SU-DHL-6 (cell line): ENCODE measurements at regions not wholly inside any gene's neighbourhood (a gene's known extent, or its start where the extent isn't known, plus 50 kb on each side); places are given as distances from the start of the nearest gene placed in this dataset.

Source experiments
- H2AFZ ChIP-seq: fragments of 200-600 bp; sonication (generic); 2 replicates; pipeline ENCODE4 v1.6.1; 2014; ENCODE audit warnings: low read depth, mild to moderate bottlenecking, moderate library complexity, mixed read lengths, antibody characterized with exemption, low read length; ENCODE audit not compliant: severe bottlenecking
- H3F3A ChIP-seq: fragments of 200-600 bp; shearing (Covaris generic); 2 replicates; pipeline ENCODE4 v1.6.0; 2016; ENCODE audit warnings: antibody characterized with exemption, mild to moderate bottlenecking; ENCODE audit not compliant: insufficient read depth
- H3K27ac ChIP-seq: fragments of 200-600 bp; sonication (generic); 2 replicates; pipeline ENCODE4 v1.5.1; 2016; ENCODE audit warnings: low read depth, mild to moderate bottlenecking, low read length, moderate library complexity, mixed read lengths
- H3K27me3 ChIP-seq: fragments of 200-600 bp; sonication (generic), shearing (Covaris generic); 2 replicates; pipeline ENCODE4 v1.6.0; 2014; ENCODE audit warnings: mild to moderate bottlenecking, low read length
- H3K36me3 ChIP-seq: fragments of 200-600 bp; sonication (generic); 2 replicates; pipeline ENCODE4 v1.6.1; 2014; ENCODE audit warnings: mild to moderate bottlenecking, low read length, mixed read lengths
- H3K4me2 ChIP-seq: fragments of 300-600, 200-600 bp; shearing (Covaris generic), sonication (generic); 2 replicates; pipeline ENCODE4 v1.6.0; 2014; ENCODE audit warnings: low read length, low read depth, mild to moderate bottlenecking; ENCODE audit not compliant: poor library complexity, severe bottlenecking
- H3K4me3 ChIP-seq: fragments of 200-600 bp; sonication (generic); 2 replicates; pipeline ENCODE4 v1.5.1; 2014; ENCODE audit warnings: antibody characterized with exemption, low read length, mild to moderate bottlenecking, mixed read lengths; ENCODE audit not compliant: insufficient read depth, poor library complexity, severe bottlenecking
- H3K79me2 ChIP-seq: fragments of 200-600 bp; sonication (generic); 2 replicates; pipeline ENCODE4 v1.6.1; 2014; ENCODE audit warnings: mild to moderate bottlenecking, low read length, moderate library complexity; ENCODE audit not compliant: insufficient read depth
- H3K9ac ChIP-seq: fragments of 200-600 bp; sonication (generic); 2 replicates; pipeline ENCODE4 v1.7.0; 2014; ENCODE audit warnings: mild to moderate bottlenecking, low read length
- H3K9me2 ChIP-seq: fragments of 200-600 bp; sonication (generic); replicated peaks from 2 replicates; pipeline ENCODE4 v1.6.1; 2014; ENCODE audit warnings: low read length; ENCODE audit not compliant: insufficient read depth
- H3K9me3 ChIP-seq: fragments of 200-600 bp; sonication (generic); 2 replicates; pipeline ENCODE4 v1.6.1; 2014; ENCODE audit warnings: low read length, mixed read lengths; ENCODE audit not compliant: insufficient read depth
- H4K20me1 ChIP-seq: fragments of 200-600 bp; sonication (generic); 2 replicates; pipeline ENCODE4 v1.6.1; 2014; ENCODE audit warnings: low read depth, mild to moderate bottlenecking, antibody characterized with exemption, low read length, moderate library complexity, mixed read lengths
- EZH2phosphoT487 ChIP-seq: fragments of 200-600 bp; sonication (generic), shearing (Covaris generic); conservative IDR thresholded peaks from 2 replicates; pipeline ENCODE4 v1.6.1; 2018; ENCODE audit warnings: mild to moderate bottlenecking, antibody characterized with exemption, low read length, moderate library complexity, mixed read lengths
- TF ChIP-seq, protein P1 (sequence below): fragments of 200-600 bp; sonication (generic); IDR thresholded peaks from one replicate; pipeline ENCODE4 v1.5.1; 2017; ENCODE audit warnings: antibody characterized with exemption, mild to moderate bottlenecking, low read length, moderate library complexity; ENCODE audit not compliant: insufficient read depth, poor library complexity, severe bottlenecking

DNA sequence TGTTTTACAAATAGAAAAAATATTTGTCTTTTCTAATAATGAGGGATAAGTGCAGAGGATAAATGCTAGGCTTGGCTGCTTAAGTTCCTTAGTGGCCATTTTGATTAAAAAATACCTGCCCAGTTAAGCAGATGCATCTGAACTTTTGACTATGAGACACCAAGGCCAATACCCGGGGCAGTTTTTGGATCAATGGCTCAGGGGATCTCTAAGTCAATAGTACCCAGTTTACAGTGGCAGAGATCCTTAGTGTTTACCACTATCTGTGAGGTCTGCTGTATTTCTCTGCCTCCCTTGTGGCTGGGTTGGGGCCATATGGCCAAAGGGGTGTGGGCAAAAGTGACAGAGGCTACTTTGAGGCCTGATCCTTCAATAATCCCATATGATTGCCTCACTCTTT lies 184.5 kb upstream of the MAST4 start:
- no peaks in the 10 kb centered on the region for H3F3A ChIP-seq
- no peaks in the 10 kb centered on the region for H3K9me2 ChIP-seq
- no peaks in the 10 kb centered on the region for H3K9me3 ChIP-seq
- TF ChIP-seq EZH2phosphoT487: no peak
- TF ChIP-seq, protein P1, sequence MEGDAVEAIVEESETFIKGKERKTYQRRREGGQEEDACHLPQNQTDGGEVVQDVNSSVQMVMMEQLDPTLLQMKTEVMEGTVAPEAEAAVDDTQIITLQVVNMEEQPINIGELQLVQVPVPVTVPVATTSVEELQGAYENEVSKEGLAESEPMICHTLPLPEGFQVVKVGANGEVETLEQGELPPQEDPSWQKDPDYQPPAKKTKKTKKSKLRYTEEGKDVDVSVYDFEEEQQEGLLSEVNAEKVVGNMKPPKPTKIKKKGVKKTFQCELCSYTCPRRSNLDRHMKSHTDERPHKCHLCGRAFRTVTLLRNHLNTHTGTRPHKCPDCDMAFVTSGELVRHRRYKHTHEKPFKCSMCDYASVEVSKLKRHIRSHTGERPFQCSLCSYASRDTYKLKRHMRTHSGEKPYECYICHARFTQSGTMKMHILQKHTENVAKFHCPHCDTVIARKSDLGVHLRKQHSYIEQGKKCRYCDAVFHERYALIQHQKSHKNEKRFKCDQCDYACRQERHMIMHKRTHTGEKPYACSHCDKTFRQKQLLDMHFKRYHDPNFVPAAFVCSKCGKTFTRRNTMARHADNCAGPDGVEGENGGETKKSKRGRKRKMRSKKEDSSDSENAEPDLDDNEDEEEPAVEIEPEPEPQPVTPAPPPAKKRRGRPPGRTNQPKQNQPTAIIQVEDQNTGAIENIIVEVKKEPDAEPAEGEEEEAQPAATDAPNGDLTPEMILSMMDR: no peak
- no peak overlapping the region for H3K4me2 ChIP-seq
- no peak overlapping the region for H2AFZ ChIP-seq
- H3K27ac ChIP-seq: no peak overlapping the region
- H3K79me2 ChIP-seq: no peaks in the 10 kb centered on the region
- no peaks in the 10 kb centered on the region for H4K20me1 ChIP-seq
- no peak overlapping the region for H3K4me3 ChIP-seq
- H3K36me3 ChIP-seq: no peaks in the 10 kb centered on the region
- no peak overlapping the region for H3K9ac ChIP-seq
- no peaks in the 10 kb centered on the region for H3K27me3 ChIP-seq

- H4K20me1 ChIP-seq: no peaks in the 10 kb centered on the region
- no peaks in the 10 kb centered on the region for H3K79me2 ChIP-seq
- H3K4me3 ChIP-seq: no peak overlapping the region
- no peak overlapping the region for H2AFZ ChIP-seq
- no peaks in the 10 kb centered on the region for H3K36me3 ChIP-seq
- TF ChIP-seq, protein P1: no peak
- TF ChIP-seq EZH2phosphoT487: no peak
- no peaks in the 10 kb centered on the region for H3K9me2 ChIP-seq
- no peak overlapping the region for H3K9ac ChIP-seq
- no peak overlapping the region for H3K4me2 ChIP-seq
- H3F3A ChIP-seq: no peaks in the 10 kb centered on the region
- H3K27me3 ChIP-seq: no peaks in the 10 kb centered on the region
- no peak overlapping the region for H3K27ac ChIP-seq
- H3K9me3 ChIP-seq: no peaks in the 10 kb centered on the region
Measured at GRCh38 chr5:66413931-66414330, 182.3 kb upstream of the MAST4 start.

GRCh38 chr5:66415208-66415607 lies 181.0 kb upstream of the MAST4 start:
- Histone ChIP-seq H3K9me2 (no peaks in the 10 kb centered on the region), H2AFZ (no peak overlapping the region), H3F3A (no peaks in the 10 kb centered on the region), H3K36me3 (no peaks in the 10 kb centered on the region), H3K27ac (no peak overlapping the region), H3K4me3 (no peak overlapping the region), H3K4me2 (no peak overlapping the region), H3K79me2 (no peaks in the 10 kb centered on the region), H4K20me1 (no peaks in the 10 kb centered on the region), H3K27me3 (no peaks in the 10 kb centered on the region), H3K9me3 (no peaks in the 10 kb centered on the region), H3K9ac (no peak overlapping the region)
- TF ChIP-seq EZH2phosphoT487: no peak
- TF ChIP-seq, protein P1: no peak
